ENCODE measurements at regions not wholly inside any gene's neighbourhood (a gene's known extent, or its start where the extent isn't known, plus 50 kb on each side); places are given as distances from the start of the nearest gene placed in this dataset.

DNA sequence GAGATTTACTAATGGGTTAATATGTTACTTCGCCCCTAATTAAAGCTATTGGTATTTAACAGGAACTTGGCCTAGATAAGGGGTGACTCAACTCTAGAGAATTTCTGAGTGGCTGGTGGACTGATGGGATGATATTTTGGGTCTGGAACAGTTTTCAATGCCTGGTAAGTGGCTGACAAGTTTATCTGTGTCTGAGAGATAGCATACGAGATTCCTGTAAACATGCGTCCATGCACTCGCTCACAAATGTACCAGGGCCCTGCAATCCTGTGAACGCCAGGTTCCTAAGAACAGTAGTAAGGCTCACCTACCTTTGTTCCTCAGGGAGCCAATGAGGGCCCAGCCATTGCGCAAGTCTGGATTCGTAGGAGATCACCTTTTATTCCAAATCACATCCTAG, 683.8 kb upstream of the ANKRD30A start:
- Histone ChIP-seq H3K27me3 (ENCODE audit: control insufficient read depth in 2 of 2, insufficient read depth in 2 of 2, low read length in 2 of 2) (no peaks in the 10 kb centered on the region), H3K4me2 (replicated peaks; ENCODE audit: extremely low read depth, low read length, poor library complexity, severe bottlenecking) (no peak overlapping the region), H3K79me2 (ENCODE audit: insufficient read depth, low read length) (no peaks in the 10 kb centered on the region), H3K4me3 (replicated peaks in 1 of 3; ENCODE audit: low read depth in 2 of 3, low read length in 3 of 3) (no peak overlapping the region), H3K9ac (ENCODE audit: insufficient read depth, low read length, poor library complexity, severe bottlenecking) (no peak overlapping the region), H3K36me3 (replicated peaks in 1 of 2; ENCODE audit: control insufficient read depth in 1 of 2, insufficient read depth in 2 of 2, low read length in 2 of 2) (no peaks in the 10 kb centered on the region), H2AFZ (ENCODE audit: insufficient read depth, low read depth, low read length, poor library complexity, severe bottlenecking) (no peak overlapping the region), H3K27ac (ENCODE audit: low read depth in 1 of 2, low read length in 2 of 2) (no peak overlapping the region), H3K4me1 (ENCODE audit: control insufficient read depth in 1 of 2, insufficient read depth in 2 of 2, low read length in 2 of 2) (no peaks in the 10 kb centered on the region), H4K20me1 (ENCODE audit: insufficient read depth, low read length) (no peaks in the 10 kb centered on the region), H3K9me3 (replicated peaks in 1 of 2; ENCODE audit: control insufficient read depth in 1 of 2, insufficient read depth in 1 of 2, low read length in 2 of 2) (peaks cover 4 to 5% of the 10 kb centered on the region in 2 donors)
- Mint-ChIP-seq H3K27me3 (ENCODE audit: low read depth in 3 of 3) (peaks cover 0 to 2% (median 1%) of the 10 kb centered on the region in 3 donors), H3K4me3 (no peak overlapping the region), H3K36me3 (no peaks in the 10 kb centered on the region), H3K27ac (no peak overlapping the region), H3K4me1 (no peaks in the 10 kb centered on the region), H3K9me3 (peaks cover 0 to 15% (median 7%) of the 10 kb centered on the region in 7 donors)
- TF ChIP-seq, protein P1, sequence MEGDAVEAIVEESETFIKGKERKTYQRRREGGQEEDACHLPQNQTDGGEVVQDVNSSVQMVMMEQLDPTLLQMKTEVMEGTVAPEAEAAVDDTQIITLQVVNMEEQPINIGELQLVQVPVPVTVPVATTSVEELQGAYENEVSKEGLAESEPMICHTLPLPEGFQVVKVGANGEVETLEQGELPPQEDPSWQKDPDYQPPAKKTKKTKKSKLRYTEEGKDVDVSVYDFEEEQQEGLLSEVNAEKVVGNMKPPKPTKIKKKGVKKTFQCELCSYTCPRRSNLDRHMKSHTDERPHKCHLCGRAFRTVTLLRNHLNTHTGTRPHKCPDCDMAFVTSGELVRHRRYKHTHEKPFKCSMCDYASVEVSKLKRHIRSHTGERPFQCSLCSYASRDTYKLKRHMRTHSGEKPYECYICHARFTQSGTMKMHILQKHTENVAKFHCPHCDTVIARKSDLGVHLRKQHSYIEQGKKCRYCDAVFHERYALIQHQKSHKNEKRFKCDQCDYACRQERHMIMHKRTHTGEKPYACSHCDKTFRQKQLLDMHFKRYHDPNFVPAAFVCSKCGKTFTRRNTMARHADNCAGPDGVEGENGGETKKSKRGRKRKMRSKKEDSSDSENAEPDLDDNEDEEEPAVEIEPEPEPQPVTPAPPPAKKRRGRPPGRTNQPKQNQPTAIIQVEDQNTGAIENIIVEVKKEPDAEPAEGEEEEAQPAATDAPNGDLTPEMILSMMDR (IDR thresholded peaks at IDR 0.05) = no peak
- 89% methylated on average over 4 of the region's 7 CpGs for WGBS (ENCODE audit: insufficient coverage)
- DNase-seq = no peak
- intact Hi-C loops (cut with micrococcal nuclease) = no loop called here

DNA sequence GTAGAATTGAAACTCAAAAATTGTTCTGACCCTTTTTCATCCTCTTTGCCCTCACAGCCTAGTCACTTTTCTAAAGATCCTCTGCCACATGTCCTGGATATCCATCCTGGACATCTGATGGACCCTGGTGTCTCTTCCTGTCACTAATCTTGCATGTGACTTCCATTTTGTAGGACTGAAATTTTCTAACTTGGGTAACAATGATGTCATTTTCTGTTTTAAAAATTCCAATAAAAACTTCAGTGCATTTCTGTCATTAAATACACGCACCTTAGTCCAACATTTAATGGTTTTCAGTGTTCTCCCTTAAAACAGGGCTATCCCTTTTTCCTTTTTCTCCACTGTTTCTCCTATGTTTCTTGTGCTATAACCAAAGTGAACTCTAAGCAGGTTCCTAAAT, 684.9 kb upstream of the ANKRD30A start:
- no peak for DNase-seq
- H3K36me3 ChIP-seq (replicated peaks in 1 of 2; ENCODE audit: control insufficient read depth in 1 of 2, insufficient read depth in 2 of 2, low read length in 2 of 2) = no peaks in the 10 kb centered on the region
- no peaks in the 10 kb centered on the region for H3K4me1 Mint-ChIP-seq
- H3K27me3 Mint-ChIP-seq (ENCODE audit: low read depth in 3 of 3) = peaks cover 0 to 2% (median 1%) of the 10 kb centered on the region in 3 donors
- H3K36me3 Mint-ChIP-seq = no peaks in the 10 kb centered on the region
- no peak overlapping the region for H3K4me3 ChIP-seq (replicated peaks in 1 of 3; ENCODE audit: low read depth in 2 of 3, low read length in 3 of 3)
- H3K79me2 ChIP-seq (ENCODE audit: insufficient read depth, low read length) = no peaks in the 10 kb centered on the region
- 83% methylated on average over 1 of the region's 1 CpG for WGBS (ENCODE audit: insufficient coverage)
- H3K27me3 ChIP-seq (ENCODE audit: control insufficient read depth in 2 of 2, insufficient read depth in 2 of 2, low read length in 2 of 2) = no peaks in the 10 kb centered on the region
- no peaks in the 10 kb centered on the region for H3K4me1 ChIP-seq (ENCODE audit: control insufficient read depth in 1 of 2, insufficient read depth in 2 of 2, low read length in 2 of 2)
- no peak overlapping the region for H3K27ac ChIP-seq (ENCODE audit: low read depth in 1 of 2, low read length in 2 of 2)
- peaks cover 0 to 16% (median 7%) of the 10 kb centered on the region in 7 donors for H3K9me3 Mint-ChIP-seq
- no peaks in the 10 kb centered on the region for H4K20me1 ChIP-seq (ENCODE audit: insufficient read depth, low read length)
- no peak overlapping the region for H2AFZ ChIP-seq (ENCODE audit: insufficient read depth, low read depth, low read length, poor library complexity, severe bottlenecking)
- intact Hi-C loops (cut with micrococcal nuclease) = no loop called here
- H3K9me3 ChIP-seq (replicated peaks in 1 of 2; ENCODE audit: control insufficient read depth in 1 of 2, insufficient read depth in 1 of 2, low read length in 2 of 2) = peaks cover 4 to 5% of the 10 kb centered on the region in 2 donors
- H3K9ac ChIP-seq (ENCODE audit: insufficient read depth, low read length, poor library complexity, severe bottlenecking) = no peak overlapping the region
- H3K27ac Mint-ChIP-seq = no peak overlapping the region
- TF ChIP-seq, protein P1 (IDR thresholded peaks at IDR 0.05) = no peak
- no peak overlapping the region for H3K4me2 ChIP-seq (replicated peaks; ENCODE audit: extremely low read depth, low read length, poor library complexity, severe bottlenecking)
- H3K4me3 Mint-ChIP-seq = no peak overlapping the region
